ENCODE measurements at regions not wholly inside any gene's neighbourhood (a gene's known extent, or its start where the extent isn't known, plus 50 kb on each side); places are given as distances from the start of the nearest gene placed in this dataset.

GRCh38 chr10:128921389-128922022 lies 545.5 kb upstream of the MGMT start:
- 85 to 88% methylated on average over 8 of the region's 8 CpGs for whole genome bisulfite sequencing, 2 donors
- peak in 1 of 2 donors; percentile 79 for DNase-seq (ENCODE audit: low spot score in 2 of 2)
- H3K4me3 ChIP-seq (ENCODE audit: low read depth, poor library complexity, severe bottlenecking), result no peak overlapping the region
- intact Hi-C loops (cut with DNase I; ENCODE audit: low total_unique reads), result no loop called here
- no peak for TF ChIP-seq CTCF (IDR thresholded peaks at IDR 0.05)
- TF ChIP-seq POLR2A (IDR thresholded peaks at IDR 0.05), result no peak

GRCh38 chr10:128922172-128922571 lies 544.9 kb upstream of the MGMT start:
- 53 to 70% methylated on average over 2 of the region's 2 CpGs for WGBS, 2 donors
- intact Hi-C loops (cut with DNase I; ENCODE audit: low total_unique reads), result no loop called here
- TF ChIP-seq POLR2A (IDR thresholded peaks at IDR 0.05), result no peak
- TF ChIP-seq CTCF (IDR thresholded peaks at IDR 0.05), result no peak
- H3K4me3 ChIP-seq (ENCODE audit: low read depth, poor library complexity, severe bottlenecking), result no peak overlapping the region
- DNase-seq (ENCODE audit: low spot score in 2 of 2), result peak; percentile 47 to 90

GRCh38 chr10:128922619-128923196 lies 544.3 kb upstream of the MGMT start:
- H3K4me3 ChIP-seq (ENCODE audit: low read depth, poor library complexity, severe bottlenecking), result no peak overlapping the region
- peak in 1 of 2 donors; percentile 86 for DNase-seq (ENCODE audit: low spot score in 2 of 2)
- intact Hi-C loops (cut with DNase I; ENCODE audit: low total_unique reads), result no loop called here
- TF ChIP-seq POLR2A (IDR thresholded peaks at IDR 0.05) (no peak), CTCF (IDR thresholded peaks at IDR 0.05) (no peak)
- WGBS, 2 donors, result 48 to 64% methylated on average over 11 of the region's 11 CpGs

GRCh38 chr10:128924918-128925317 lies 542.1 kb upstream of the MGMT start:
- intact Hi-C loops (cut with DNase I; ENCODE audit: low total_unique reads), result no loop called here
- DNase-seq (ENCODE audit: low spot score in 2 of 2), result peak in 1 of 2 donors; percentile 57
- 90 to 92% methylated on average over 4 of the region's 4 CpGs for WGBS, 2 donors
- no peak overlapping the region for H3K4me3 ChIP-seq (ENCODE audit: low read depth, poor library complexity, severe bottlenecking)
- TF ChIP-seq POLR2A (IDR thresholded peaks at IDR 0.05) (no peak), CTCF (IDR thresholded peaks at IDR 0.05) (no peak)

GRCh38 chr10:128926711-128927110 lies 540.3 kb upstream of the MGMT start:
- DNase-seq (ENCODE audit: low spot score in 2 of 2), result peak in 1 of 2 donors; percentile 72
- no peak overlapping the region for H3K4me3 ChIP-seq (ENCODE audit: low read depth, poor library complexity, severe bottlenecking)
- TF ChIP-seq POLR2A (IDR thresholded peaks at IDR 0.05), result no peak
- TF ChIP-seq CTCF (IDR thresholded peaks at IDR 0.05), result no peak
- 67 to 80% methylated on average over 11 of the region's 11 CpGs for WGBS, 2 donors
- intact Hi-C loops (cut with DNase I; ENCODE audit: low total_unique reads), result no loop called here

All from lower leg skin (tissue), 4 donors.